OCI-LY3 (cell line): ENCODE measurements at regions not wholly inside any gene's neighbourhood (a gene's known extent, or its start where the extent isn't known, plus 50 kb on each side); places are given as distances from the start of the nearest gene placed in this dataset.

ENCODE experiments used
- H2AFZ ChIP-seq: fragments of 200-600, 300-600 bp; shearing (Covaris generic); 2 replicates; pipeline ENCODE4 v1.6.0; 2014; ENCODE audit warnings: antibody characterized with exemption, low read depth, low read length
- H3K27ac ChIP-seq: fragments of 200-600, 300-600 bp; sonication (generic); 2 replicates; pipeline ENCODE4 v1.5.1; 2014; ENCODE audit warnings: mild to moderate bottlenecking, low read length, moderate library complexity, mixed read lengths
- H3K27me3 ChIP-seq: fragments of 200-600, 300-600 bp; sonication (generic); 2 replicates; pipeline ENCODE4 v1.6.1; 2014; ENCODE audit warnings: low read depth, low read length, mixed read lengths
- H3K36me3 ChIP-seq: fragments of 200-600, 300-600 bp; sonication (generic); replicated peaks from 2 replicates; pipeline ENCODE3; 2014; ENCODE audit warnings: low read depth, low read length, mixed read lengths
- H3K4me1 ChIP-seq: fragments of 300-600, 200-600 bp; sonication (generic); 2 replicates; pipeline ENCODE4 v1.6.1; 2014; ENCODE audit warnings: low read length, mixed read lengths
- H3K4me2 ChIP-seq: fragments of 200-600, 300-600 bp; sonication (generic); 2 replicates; pipeline ENCODE4 v1.6.1; 2014; ENCODE audit warnings: low read length, mixed read lengths
- H3K4me3 ChIP-seq: fragments of 300-600, 200-600 bp; sonication (generic); 2 replicates; pipeline ENCODE4 v1.5.1; 2014; ENCODE audit warnings: antibody characterized with exemption, mild to moderate bottlenecking, low read length, moderate library complexity
- H3K79me2 ChIP-seq: fragments of 300-600, 200-600 bp; shearing (Covaris generic); 2 replicates; pipeline ENCODE4 v1.6.1; 2014; ENCODE audit warnings: mild to moderate bottlenecking, low read length, mixed read lengths
- H3K9ac ChIP-seq: fragments of 300-600, 200-600 bp; shearing (Covaris generic); 2 replicates; pipeline ENCODE4 v1.6.0; 2014; ENCODE audit warnings: mild to moderate bottlenecking, low read length, moderate library complexity
- H3K9me3 ChIP-seq: fragments of 200-600, 300-600 bp; shearing (Covaris generic); 2 replicates; pipeline ENCODE4 v1.6.1; 2014; ENCODE audit warnings: low read length, mixed read lengths; ENCODE audit not compliant: insufficient read depth
- H4K20me1 ChIP-seq: fragments of 200-600, 300-600 bp; sonication (generic); 2 replicates; pipeline ENCODE4 v1.6.1; 2016; ENCODE audit warnings: low read length, mixed read lengths; ENCODE audit not compliant: insufficient read depth
- EZH2phosphoT487 ChIP-seq: fragments of 200-600 bp; shearing (Covaris generic); IDR thresholded peaks from 2 replicates; pipeline ENCODE4 v1.6.1; 2018; ENCODE audit warnings: antibody characterized with exemption, mixed run types, low read depth
- TF ChIP-seq, protein P1 (sequence below): fragments of 200-600, 300-600 bp; sonication (generic); IDR thresholded peaks from 2 replicates; pipeline ENCODE4 v1.5.1; 2014; ENCODE audit warnings: antibody characterized with exemption, low read length, low read depth

DNA sequence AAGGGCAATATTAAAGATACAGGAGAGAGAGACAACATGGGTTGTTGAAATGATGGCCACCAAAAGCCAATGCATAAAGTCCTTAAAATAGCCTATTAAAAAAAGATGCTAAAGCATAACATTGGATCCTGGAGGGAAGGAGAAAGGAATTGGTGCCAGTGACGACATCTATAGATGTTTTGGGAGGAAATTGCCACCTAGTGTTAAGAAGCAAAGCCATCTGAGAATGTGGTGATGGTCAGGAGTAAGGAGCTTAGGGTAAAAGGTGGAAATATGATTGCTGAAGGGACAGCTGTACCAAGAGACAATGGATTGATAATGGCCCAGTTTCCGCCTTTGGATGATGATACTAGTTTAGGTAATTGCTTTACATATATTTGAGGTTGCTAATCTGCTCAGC, 85.1 kb downstream of the TMEM30B start:
- Histone ChIP-seq H3K9me3 (no peaks in the 10 kb centered on the region), H3K27ac (no peak overlapping the region), H4K20me1 (no peaks in the 10 kb centered on the region), H3K4me3 (no peak overlapping the region), H2AFZ (no peak overlapping the region), H3K79me2 (no peaks in the 10 kb centered on the region), H3K9ac (no peak overlapping the region), H3K36me3 (no peaks in the 10 kb centered on the region), H3K27me3 (no peaks in the 10 kb centered on the region), H3K4me2 (no peak overlapping the region), H3K4me1 (peaks cover 8% of the 10 kb centered on the region)
- TF ChIP-seq EZH2phosphoT487 = no peak
- TF ChIP-seq, protein P1, sequence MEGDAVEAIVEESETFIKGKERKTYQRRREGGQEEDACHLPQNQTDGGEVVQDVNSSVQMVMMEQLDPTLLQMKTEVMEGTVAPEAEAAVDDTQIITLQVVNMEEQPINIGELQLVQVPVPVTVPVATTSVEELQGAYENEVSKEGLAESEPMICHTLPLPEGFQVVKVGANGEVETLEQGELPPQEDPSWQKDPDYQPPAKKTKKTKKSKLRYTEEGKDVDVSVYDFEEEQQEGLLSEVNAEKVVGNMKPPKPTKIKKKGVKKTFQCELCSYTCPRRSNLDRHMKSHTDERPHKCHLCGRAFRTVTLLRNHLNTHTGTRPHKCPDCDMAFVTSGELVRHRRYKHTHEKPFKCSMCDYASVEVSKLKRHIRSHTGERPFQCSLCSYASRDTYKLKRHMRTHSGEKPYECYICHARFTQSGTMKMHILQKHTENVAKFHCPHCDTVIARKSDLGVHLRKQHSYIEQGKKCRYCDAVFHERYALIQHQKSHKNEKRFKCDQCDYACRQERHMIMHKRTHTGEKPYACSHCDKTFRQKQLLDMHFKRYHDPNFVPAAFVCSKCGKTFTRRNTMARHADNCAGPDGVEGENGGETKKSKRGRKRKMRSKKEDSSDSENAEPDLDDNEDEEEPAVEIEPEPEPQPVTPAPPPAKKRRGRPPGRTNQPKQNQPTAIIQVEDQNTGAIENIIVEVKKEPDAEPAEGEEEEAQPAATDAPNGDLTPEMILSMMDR = no peak

DNA sequence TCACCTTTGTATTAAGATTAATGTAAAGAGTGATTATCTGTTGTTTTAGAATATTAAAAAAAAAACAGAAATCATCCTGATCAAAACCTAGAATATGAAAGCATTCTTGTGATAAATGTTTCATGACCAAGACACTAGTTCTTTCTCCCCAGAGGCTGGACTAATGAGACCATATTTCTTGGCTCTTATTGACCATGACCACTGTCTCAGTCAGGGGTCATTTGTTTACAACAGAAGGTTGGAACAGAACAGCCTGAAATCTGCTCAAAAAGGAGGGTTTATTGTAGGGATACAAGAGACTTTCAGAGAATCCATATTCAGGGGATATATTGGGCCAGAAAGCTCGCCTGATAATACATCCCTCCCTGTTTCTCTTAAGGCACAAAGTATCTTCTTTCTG, 87.7 kb downstream of the TMEM30B start:
- H3K4me1 ChIP-seq = peaks cover 15% of the 10 kb centered on the region
- peaks cover 8% of the 10 kb centered on the region for H3K27me3 ChIP-seq
- no peaks in the 10 kb centered on the region for H3K9me3 ChIP-seq
- no peaks in the 10 kb centered on the region for H3K36me3 ChIP-seq
- TF ChIP-seq, protein P1 = no peak
- TF ChIP-seq EZH2phosphoT487 = no peak
- H3K9ac ChIP-seq = no peak overlapping the region
- no peak overlapping the region for H3K27ac ChIP-seq
- H4K20me1 ChIP-seq = no peaks in the 10 kb centered on the region
- H3K4me3 ChIP-seq = no peak overlapping the region
- no peak overlapping the region for H2AFZ ChIP-seq
- H3K79me2 ChIP-seq = no peaks in the 10 kb centered on the region
- H3K4me2 ChIP-seq = no peak overlapping the region

DNA sequence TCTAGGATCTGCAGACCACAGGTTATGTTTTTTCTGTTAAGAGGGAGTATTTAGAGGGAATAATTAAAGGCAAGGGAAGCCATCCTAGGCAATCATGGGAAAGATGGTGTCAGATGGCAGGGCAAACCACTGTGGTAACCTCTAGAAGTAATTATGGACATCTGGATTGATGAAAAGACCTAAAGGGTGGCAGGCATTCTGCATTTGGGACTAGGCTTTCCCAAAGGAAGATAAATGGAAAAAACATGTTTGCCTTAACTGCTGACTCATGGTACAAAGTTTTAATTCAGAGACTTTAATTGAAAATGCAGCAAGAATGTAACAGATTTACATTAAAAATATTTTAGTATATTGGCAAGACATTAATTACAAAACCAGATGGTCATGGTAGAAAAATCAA, 88.1 kb downstream of the TMEM30B start:
- Histone ChIP-seq H3K4me3 (no peak overlapping the region), H4K20me1 (no peaks in the 10 kb centered on the region), H3K9ac (no peak overlapping the region), H3K4me2 (no peak overlapping the region), H3K27ac (no peak overlapping the region), H2AFZ (no peak overlapping the region), H3K4me1 (peaks cover 15% of the 10 kb centered on the region), H3K36me3 (no peaks in the 10 kb centered on the region), H3K9me3 (no peaks in the 10 kb centered on the region), H3K79me2 (no peaks in the 10 kb centered on the region), H3K27me3 (peaks cover 8% of the 10 kb centered on the region)
- TF ChIP-seq EZH2phosphoT487 = no peak
- TF ChIP-seq, protein P1 = no peak

DNA sequence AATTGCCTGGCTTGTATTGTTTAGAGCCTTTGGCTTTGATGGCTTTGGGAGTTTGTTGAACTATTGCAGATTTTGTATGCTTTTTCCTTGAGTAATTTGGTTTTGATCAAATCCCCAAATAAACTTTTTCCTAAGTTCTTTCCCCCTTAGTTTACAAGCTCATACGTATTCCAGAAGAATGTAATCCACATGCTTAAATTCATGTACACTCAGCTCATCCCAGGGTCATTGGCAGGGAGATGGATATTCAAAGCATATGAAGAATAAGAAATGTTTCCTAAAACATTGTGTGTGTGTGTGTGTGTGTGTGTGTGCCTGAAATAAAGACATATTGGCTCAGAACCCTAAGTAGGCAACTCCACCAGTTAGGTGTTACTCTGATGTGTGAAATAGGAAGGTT, 89.4 kb downstream of the TMEM30B start:
- no peak overlapping the region for H3K27ac ChIP-seq
- H3K4me2 ChIP-seq = no peak overlapping the region
- no peak overlapping the region for H3K9ac ChIP-seq
- H4K20me1 ChIP-seq = no peaks in the 10 kb centered on the region
- no peak overlapping the region for H3K4me3 ChIP-seq
- H2AFZ ChIP-seq = no peak overlapping the region
- no peak for TF ChIP-seq EZH2phosphoT487
- TF ChIP-seq, protein P1 = no peak
- no peaks in the 10 kb centered on the region for H3K9me3 ChIP-seq
- peaks cover 8% of the 10 kb centered on the region for H3K27me3 ChIP-seq
- H3K79me2 ChIP-seq = no peaks in the 10 kb centered on the region
- peaks cover 10% of the 10 kb centered on the region for H3K4me1 ChIP-seq
- no peaks in the 10 kb centered on the region for H3K36me3 ChIP-seq
